ENCODE measurements at regions not wholly inside any gene's neighbourhood (a gene's known extent, or its start where the extent isn't known, plus 50 kb on each side); places are given as distances from the start of the nearest gene placed in this dataset.
"Not testable (repeated sequence)": the region's sequence is repeated elsewhere in the genome, so short reads cannot be mapped to it uniquely, and the experiment has no call there.

- DNase-seq (ENCODE audit: low read depth): no peak
- H3K4me3 ChIP-seq (ENCODE audit: low read depth, low read length): no peak overlapping the region
Measured at GRCh38 chr5:106290841-106291240, 1379.9 kb downstream of the EFNA5 start.

- no peak for DNase-seq (ENCODE audit: low read depth)
- no peak overlapping the region for H3K4me3 ChIP-seq (ENCODE audit: low read depth, low read length)
Measured at GRCh38 chr5:106288979-106289378, 1381.8 kb downstream of the EFNA5 start.

- H3K4me3 ChIP-seq (ENCODE audit: low read depth, low read length): no peak overlapping the region
- no peak for DNase-seq (ENCODE audit: low read depth)
Measured at GRCh38 chr5:106277540-106278096, 1393.1 kb downstream of the EFNA5 start.

- no peak for DNase-seq (ENCODE audit: low read depth)
- H3K4me3 ChIP-seq (ENCODE audit: low read depth, low read length): no peak overlapping the region
Measured at GRCh38 chr5:106269252-106269843, 1401.4 kb downstream of the EFNA5 start.

- H3K4me3 ChIP-seq (ENCODE audit: low read depth, low read length): no peak overlapping the region
- no peak for DNase-seq (ENCODE audit: low read depth)
Measured at GRCh38 chr5:106267256-106267655, 1403.5 kb downstream of the EFNA5 start.

GRCh38 chr5:106262395-106262794, 1408.3 kb downstream of the EFNA5 start:
- H3K4me3 ChIP-seq (ENCODE audit: low read depth, low read length): no peak overlapping the region
- no peak for DNase-seq (ENCODE audit: low read depth)

- not testable (repeated sequence) for DNase-seq (ENCODE audit: low read depth)
Measured at GRCh38 chr5:106259431-106260090, 1411.2 kb downstream of the EFNA5 start.

GRCh38 chr5:106258591-106259125, 1412.1 kb downstream of the EFNA5 start:
- no peak overlapping the region for H3K4me3 ChIP-seq (ENCODE audit: low read depth, low read length)
- no peak for DNase-seq (ENCODE audit: low read depth)

More at GRCh38 chr5:106259431-106260090, 1411.2 kb downstream of the EFNA5 start:
- H3K4me3 ChIP-seq (ENCODE audit: low read depth, low read length): not testable (repeated sequence)

GRCh38 chr5:106254784-106255183, 1416.0 kb downstream of the EFNA5 start:
- DNase-seq (ENCODE audit: low read depth): no peak
- H3K4me3 ChIP-seq (ENCODE audit: low read depth, low read length): no peak overlapping the region

- DNase-seq (ENCODE audit: low read depth); H3K4me3 ChIP-seq (ENCODE audit: low read depth, low read length): not testable (repeated sequence)
Measured at GRCh38 chr5:106246044-106246745, 1424.5 kb downstream of the EFNA5 start.

- no peak overlapping the region for H3K4me3 ChIP-seq (ENCODE audit: low read depth, low read length)
- no peak for DNase-seq (ENCODE audit: low read depth)
Measured at GRCh38 chr5:106241409-106241808, 1429.3 kb downstream of the EFNA5 start.

GRCh38 chr5:106205916-106206571, 1464.7 kb downstream of the EFNA5 start:
- H3K4me3 ChIP-seq (ENCODE audit: low read depth, low read length): no peak overlapping the region
- DNase-seq (ENCODE audit: low read depth): no peak

- no peak for DNase-seq (ENCODE audit: low read depth)
- no peak overlapping the region for H3K4me3 ChIP-seq (ENCODE audit: low read depth, low read length)
Measured at GRCh38 chr5:106202035-106202434, 1468.7 kb downstream of the EFNA5 start.

GRCh38 chr5:106200971-106201370, 1469.8 kb downstream of the EFNA5 start:
- no peak overlapping the region for H3K4me3 ChIP-seq (ENCODE audit: low read depth, low read length)
- no peak for DNase-seq (ENCODE audit: low read depth)

GRCh38 chr5:106195679-106196474, 1474.9 kb downstream of the EFNA5 start:
- H3K4me3 ChIP-seq (ENCODE audit: low read depth, low read length): no peak overlapping the region
- DNase-seq (ENCODE audit: low read depth): no peak

GRCh38 chr5:106189121-106189809, 1481.5 kb downstream of the EFNA5 start:
- no peak for DNase-seq (ENCODE audit: low read depth)
- no peak overlapping the region for H3K4me3 ChIP-seq (ENCODE audit: low read depth, low read length)

- no peak overlapping the region for H3K4me3 ChIP-seq (ENCODE audit: low read depth, low read length)
- DNase-seq (ENCODE audit: low read depth): no peak
Measured at GRCh38 chr5:106185661-106186081, 1485.1 kb downstream of the EFNA5 start.

- no peak overlapping the region for H3K4me3 ChIP-seq (ENCODE audit: low read depth, low read length)
- no peak for DNase-seq (ENCODE audit: low read depth)
Measured at GRCh38 chr5:106174903-106175302, 1495.8 kb downstream of the EFNA5 start.
